ENCODE measurements at regions not wholly inside any gene's neighbourhood (a gene's known extent, or its start where the extent isn't known, plus 50 kb on each side); places are given as distances from the start of the nearest gene placed in this dataset.

- peak; percentile 93 for DNase-seq (ENCODE audit: insufficient read length, low spot score, missing footprints)
- Histone ChIP-seq H4K20me1 (ENCODE audit: insufficient read depth, low read length) (no peaks in the 10 kb centered on the region), H3K4me3 (ENCODE audit: insufficient read depth, low read length) (peak overlapping the region; percentile 14), H3K4me2 (ENCODE audit: insufficient read depth, low read length) (peak overlapping the region; percentile 58), H3K27ac (ENCODE audit: low read depth, low read length) (peak overlapping the region; percentile 50), H3K4me1 (ENCODE audit: insufficient read depth, low read length) (peaks cover 17% of the 10 kb centered on the region), H3K9me3 (ENCODE audit: low read depth, low read length) (no peaks in the 10 kb centered on the region), H3K36me3 (ENCODE audit: insufficient read depth, low read length) (no peaks in the 10 kb centered on the region), H3K79me2 (ENCODE audit: insufficient read depth, low read length) (no peaks in the 10 kb centered on the region), H2AFZ (ENCODE audit: low read length) (no peak overlapping the region), H3K27me3 (ENCODE audit: insufficient read depth, low read length) (peaks cover 36% of the 10 kb centered on the region)
- no peak for TF ChIP-seq CTCF (IDR thresholded peaks at IDR 0.05; ENCODE audit: extremely low read depth, low read depth, low read length)
These were observed 126.2 kb upstream of the ETS2 start for GRCh38 chr21:38679534-38679933.

- Histone ChIP-seq H3K4me2 (ENCODE audit: insufficient read depth, low read length) (peak overlapping the region; percentile 58), H3K9me3 (ENCODE audit: low read depth, low read length) (no peaks in the 10 kb centered on the region), H3K36me3 (ENCODE audit: insufficient read depth, low read length) (no peaks in the 10 kb centered on the region), H3K27ac (ENCODE audit: low read depth, low read length) (peak overlapping the region; percentile 50), H3K4me1 (ENCODE audit: insufficient read depth, low read length) (peaks cover 17% of the 10 kb centered on the region), H3K4me3 (ENCODE audit: insufficient read depth, low read length) (no peak overlapping the region), H2AFZ (ENCODE audit: low read length) (peak overlapping the region; percentile 43), H3K27me3 (ENCODE audit: insufficient read depth, low read length) (peaks cover 40% of the 10 kb centered on the region), H3K79me2 (ENCODE audit: insufficient read depth, low read length) (no peaks in the 10 kb centered on the region), H4K20me1 (ENCODE audit: insufficient read depth, low read length) (no peaks in the 10 kb centered on the region)
- no peak for DNase-seq (ENCODE audit: insufficient read length, low spot score, missing footprints)
- no peak for TF ChIP-seq CTCF (IDR thresholded peaks at IDR 0.05; ENCODE audit: extremely low read depth, low read depth, low read length)
These were observed 125.3 kb upstream of the ETS2 start for GRCh38 chr21:38680401-38680800.

- Histone ChIP-seq H3K4me1 (ENCODE audit: insufficient read depth, low read length) (peaks cover 17% of the 10 kb centered on the region), H3K9me3 (ENCODE audit: low read depth, low read length) (no peaks in the 10 kb centered on the region), H3K79me2 (ENCODE audit: insufficient read depth, low read length) (no peaks in the 10 kb centered on the region), H4K20me1 (ENCODE audit: insufficient read depth, low read length) (no peaks in the 10 kb centered on the region), H3K36me3 (ENCODE audit: insufficient read depth, low read length) (no peaks in the 10 kb centered on the region), H3K4me2 (ENCODE audit: insufficient read depth, low read length) (no peak overlapping the region), H2AFZ (ENCODE audit: low read length) (no peak overlapping the region), H3K4me3 (ENCODE audit: insufficient read depth, low read length) (no peak overlapping the region), H3K27ac (ENCODE audit: low read depth, low read length) (no peak overlapping the region), H3K27me3 (ENCODE audit: insufficient read depth, low read length) (peaks cover 29% of the 10 kb centered on the region)
- TF ChIP-seq CTCF (IDR thresholded peaks at IDR 0.05; ENCODE audit: extremely low read depth, low read depth, low read length): no peak
- no peak for DNase-seq (ENCODE audit: insufficient read length, low spot score, missing footprints)
These were observed 122.5 kb upstream of the ETS2 start for GRCh38 chr21:38683222-38683621.

GRCh38 chr21:38688068-38688467 lies 117.7 kb upstream of the ETS2 start:
- DNase-seq (ENCODE audit: insufficient read length, low spot score, missing footprints): no peak
- Histone ChIP-seq H4K20me1 (ENCODE audit: insufficient read depth, low read length) (no peaks in the 10 kb centered on the region), H3K4me3 (ENCODE audit: insufficient read depth, low read length) (no peak overlapping the region), H2AFZ (ENCODE audit: low read length) (no peak overlapping the region), H3K9me3 (ENCODE audit: low read depth, low read length) (no peaks in the 10 kb centered on the region), H3K4me1 (ENCODE audit: insufficient read depth, low read length) (no peaks in the 10 kb centered on the region), H3K27me3 (ENCODE audit: insufficient read depth, low read length) (peaks cover 44% of the 10 kb centered on the region), H3K79me2 (ENCODE audit: insufficient read depth, low read length) (no peaks in the 10 kb centered on the region), H3K4me2 (ENCODE audit: insufficient read depth, low read length) (no peak overlapping the region), H3K36me3 (ENCODE audit: insufficient read depth, low read length) (no peaks in the 10 kb centered on the region), H3K27ac (ENCODE audit: low read depth, low read length) (no peak overlapping the region)
- TF ChIP-seq CTCF (IDR thresholded peaks at IDR 0.05; ENCODE audit: extremely low read depth, low read depth, low read length): no peak

Data from osteoblast (primary cell).